Ishikawa (cell line): ENCODE measurements at regions not wholly inside any gene's neighbourhood (a gene's known extent, or its start where the extent isn't known, plus 50 kb on each side); places are given as distances from the start of the nearest gene placed in this dataset.

Experiments used
- CEBPB ChIP-seq: IDR thresholded peaks from 2 replicates; pipeline ENCODE4 v1.6.1; 2012
- CREB1 ChIP-seq: IDR thresholded peaks from 2 replicates; pipeline ENCODE4 v1.6.1; 2012; ENCODE audit warnings: low read depth
- EGR1 ChIP-seq: IDR thresholded peaks from 2 replicates; pipeline ENCODE4 v1.6.1; 2012
- EP300 ChIP-seq: IDR thresholded peaks from 2 replicates; pipeline ENCODE4 v1.6.1; 2012; ENCODE audit warnings: borderline replicate concordance
- FOXM1 ChIP-seq: IDR thresholded peaks from 2 replicates; pipeline ENCODE4 v1.6.1; 2012; ENCODE audit warnings: low read depth, borderline replicate concordance
- NFIC ChIP-seq: IDR thresholded peaks from 2 replicates; pipeline ENCODE4 v1.6.1; 2012
- RAD21 ChIP-seq: IDR thresholded peaks from 2 replicates; pipeline ENCODE4 v1.6.1; 2012; ENCODE audit warnings: low read depth
- TAF1 ChIP-seq: IDR thresholded peaks from 2 replicates; pipeline ENCODE4 v1.6.1; 2012; ENCODE audit warnings: low read depth, mild to moderate bottlenecking
- TCF12 ChIP-seq: IDR thresholded peaks from 2 replicates; pipeline ENCODE4 v1.6.1; 2012; ENCODE audit warnings: low read depth
- TEAD4 ChIP-seq: IDR thresholded peaks from 2 replicates; pipeline ENCODE4 v1.6.1; 2012
- YY1 ChIP-seq: IDR thresholded peaks from 2 replicates; pipeline ENCODE4 v1.6.1; 2012; ENCODE audit warnings: low read depth
- ZBTB7A ChIP-seq: IDR thresholded peaks from 2 replicates; pipeline ENCODE4 v1.6.1; 2012; ENCODE audit warnings: low read depth
- TF ChIP-seq, protein P1 (sequence below): IDR thresholded peaks from 2 replicates; pipeline ENCODE4 v1.6.1; 2012
- TF ChIP-seq, protein P2 (sequence below): IDR thresholded peaks from 2 replicates; pipeline ENCODE4 v1.6.1; 2012
- TF ChIP-seq, protein P3 (sequence below): IDR thresholded peaks from 2 replicates; pipeline ENCODE4 v1.6.1; 2012; ENCODE audit warnings: low read depth, mild to moderate bottlenecking

GRCh38 chr2:129813404-129813803 is 166.1 kb upstream of the RAB6C start:
- TF ChIP-seq EGR1 (no peak), RAD21 (peak; percentile 64)

DNA sequence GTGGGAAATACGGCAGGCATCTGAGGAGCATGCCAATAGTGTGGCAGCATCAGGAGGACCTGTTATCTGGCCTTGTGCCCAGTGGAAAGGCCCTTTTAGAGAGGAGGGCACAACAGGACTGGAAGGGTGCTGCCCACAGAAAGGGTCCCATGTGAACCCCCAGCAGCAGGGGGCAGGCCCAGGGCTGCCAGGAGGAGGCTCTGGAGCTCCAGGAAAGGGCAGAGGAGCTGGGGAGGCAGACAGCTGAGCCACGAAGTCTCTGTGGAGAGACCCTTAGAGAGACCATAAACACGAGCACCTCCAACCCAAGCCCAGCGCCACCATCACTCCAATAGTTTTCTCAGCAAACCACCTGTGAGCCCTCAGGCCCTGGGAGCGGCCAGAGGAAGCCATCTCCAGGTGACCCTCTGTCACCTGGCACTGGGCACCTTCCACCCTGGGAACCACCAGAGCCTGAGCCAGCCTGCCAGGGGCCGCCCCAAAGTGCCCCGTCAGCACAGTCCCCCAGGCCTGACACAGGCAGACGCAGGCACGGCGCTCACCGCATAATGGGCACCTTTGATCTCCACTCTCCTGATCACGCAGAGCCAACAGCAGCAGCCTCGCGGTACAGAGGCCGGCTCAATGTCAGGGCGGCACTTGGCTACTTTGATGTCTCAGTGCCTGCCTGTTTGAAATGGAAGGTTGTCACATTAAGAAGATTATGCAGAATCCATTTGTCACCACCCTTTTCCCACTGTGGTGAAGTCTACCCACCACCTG is 162.5 kb upstream of the RAB6C start:
- TF ChIP-seq EP300 (no peak), TEAD4 (no peak), TCF12 (no peak), YY1 (no peak), RAD21 (no peak), EGR1 (no peak), ZBTB7A (no peak), CREB1 (no peak), NFIC (no peak), CEBPB (no peak), TAF1 (no peak)
- TF ChIP-seq, protein P1, sequence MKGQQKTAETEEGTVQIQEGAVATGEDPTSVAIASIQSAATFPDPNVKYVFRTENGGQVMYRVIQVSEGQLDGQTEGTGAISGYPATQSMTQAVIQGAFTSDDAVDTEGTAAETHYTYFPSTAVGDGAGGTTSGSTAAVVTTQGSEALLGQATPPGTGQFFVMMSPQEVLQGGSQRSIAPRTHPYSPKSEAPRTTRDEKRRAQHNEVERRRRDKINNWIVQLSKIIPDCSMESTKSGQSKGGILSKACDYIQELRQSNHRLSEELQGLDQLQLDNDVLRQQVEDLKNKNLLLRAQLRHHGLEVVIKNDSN = no peak
- TF ChIP-seq, protein P2, sequence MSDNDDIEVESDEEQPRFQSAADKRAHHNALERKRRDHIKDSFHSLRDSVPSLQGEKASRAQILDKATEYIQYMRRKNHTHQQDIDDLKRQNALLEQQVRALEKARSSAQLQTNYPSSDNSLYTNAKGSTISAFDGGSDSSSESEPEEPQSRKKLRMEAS = no peak
- TF ChIP-seq, protein P3, sequence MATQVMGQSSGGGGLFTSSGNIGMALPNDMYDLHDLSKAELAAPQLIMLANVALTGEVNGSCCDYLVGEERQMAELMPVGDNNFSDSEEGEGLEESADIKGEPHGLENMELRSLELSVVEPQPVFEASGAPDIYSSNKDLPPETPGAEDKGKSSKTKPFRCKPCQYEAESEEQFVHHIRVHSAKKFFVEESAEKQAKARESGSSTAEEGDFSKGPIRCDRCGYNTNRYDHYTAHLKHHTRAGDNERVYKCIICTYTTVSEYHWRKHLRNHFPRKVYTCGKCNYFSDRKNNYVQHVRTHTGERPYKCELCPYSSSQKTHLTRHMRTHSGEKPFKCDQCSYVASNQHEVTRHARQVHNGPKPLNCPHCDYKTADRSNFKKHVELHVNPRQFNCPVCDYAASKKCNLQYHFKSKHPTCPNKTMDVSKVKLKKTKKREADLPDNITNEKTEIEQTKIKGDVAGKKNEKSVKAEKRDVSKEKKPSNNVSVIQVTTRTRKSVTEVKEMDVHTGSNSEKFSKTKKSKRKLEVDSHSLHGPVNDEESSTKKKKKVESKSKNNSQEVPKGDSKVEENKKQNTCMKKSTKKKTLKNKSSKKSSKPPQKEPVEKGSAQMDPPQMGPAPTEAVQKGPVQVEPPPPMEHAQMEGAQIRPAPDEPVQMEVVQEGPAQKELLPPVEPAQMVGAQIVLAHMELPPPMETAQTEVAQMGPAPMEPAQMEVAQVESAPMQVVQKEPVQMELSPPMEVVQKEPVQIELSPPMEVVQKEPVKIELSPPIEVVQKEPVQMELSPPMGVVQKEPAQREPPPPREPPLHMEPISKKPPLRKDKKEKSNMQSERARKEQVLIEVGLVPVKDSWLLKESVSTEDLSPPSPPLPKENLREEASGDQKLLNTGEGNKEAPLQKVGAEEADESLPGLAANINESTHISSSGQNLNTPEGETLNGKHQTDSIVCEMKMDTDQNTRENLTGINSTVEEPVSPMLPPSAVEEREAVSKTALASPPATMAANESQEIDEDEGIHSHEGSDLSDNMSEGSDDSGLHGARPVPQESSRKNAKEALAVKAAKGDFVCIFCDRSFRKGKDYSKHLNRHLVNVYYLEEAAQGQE = no peak

- TF ChIP-seq TAF1 (no peak), TCF12 (no peak), TEAD4 (no peak), EP300 (no peak), EGR1 (no peak), NFIC (no peak), YY1 (no peak), CREB1 (no peak), FOXM1 (no peak), ZBTB7A (no peak)
- TF ChIP-seq, protein P2 = no peak
- TF ChIP-seq, protein P3 = no peak
- TF ChIP-seq, protein P1 = no peak
Observed at GRCh38 chr2:129819855-129820254, 159.6 kb upstream of the RAB6C start.

DNA sequence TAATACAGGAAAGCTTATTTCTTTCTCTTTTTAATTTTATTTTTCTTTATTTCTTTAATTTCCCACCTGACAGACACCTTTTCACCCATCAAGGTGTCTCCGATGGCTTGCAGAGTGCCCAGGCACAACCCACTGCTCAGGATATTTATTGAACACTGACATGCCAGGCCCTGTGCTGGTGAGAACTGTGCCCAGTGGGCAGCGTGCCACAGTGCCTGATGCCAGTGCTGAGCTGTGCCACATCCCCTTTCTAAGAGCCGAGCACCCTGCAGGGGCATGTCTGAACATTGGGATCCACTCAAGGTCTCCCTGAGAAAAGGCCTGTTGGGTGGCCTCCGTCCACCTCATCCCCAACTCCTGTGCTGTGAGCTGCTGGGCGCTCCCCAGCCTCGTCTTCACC is 158.6 kb upstream of the RAB6C start:
- TF ChIP-seq TAF1 = no peak
- TF ChIP-seq RAD21 = no peak
- no peak for TF ChIP-seq TCF12
- TF ChIP-seq ZBTB7A = no peak
- TF ChIP-seq FOXM1 = no peak
- TF ChIP-seq, protein P2 = no peak
- TF ChIP-seq, protein P1 = no peak
- TF ChIP-seq EGR1 = no peak
- TF ChIP-seq CEBPB = no peak
- no peak for TF ChIP-seq TEAD4
- no peak for TF ChIP-seq EP300
- no peak for TF ChIP-seq YY1
- no peak for TF ChIP-seq NFIC
- TF ChIP-seq CREB1 = no peak
- TF ChIP-seq, protein P3 = no peak
